A549 (cell line): ENCODE measurements at regions not wholly inside any gene's neighbourhood (a gene's known extent, or its start where the extent isn't known, plus 50 kb on each side); places are given as distances from the start of the nearest gene placed in this dataset.

Source experiments
- BHLHE40 ChIP-seq: IDR thresholded peaks from 2 replicates; pipeline ENCODE4 v1.6.1; 2012; ENCODE audit warnings: low read depth, low read length, inconsistent platforms
- CEBPB ChIP-seq, 2 experiments: fragments of >200 bp in 1 of 2; sonication (Bioruptor Twin) in 1 of 2; formaldehyde crosslinking in 1 of 2; IDR thresholded peaks; 2 replicates each; pipeline ENCODE4 v1.6.1; 2012 to 2016
- CTCF ChIP-seq: fragments of >200 bp; sonication (Bioruptor Twin); formaldehyde crosslinking; IDR thresholded peaks from 3 replicates; pipeline ENCODE4 v1.5.1; 2016
- ELK1 ChIP-seq: fragments of 150-350 bp; IDR thresholded peaks from 2 replicates; pipeline ENCODE4 v1.6.1; 2014; ENCODE audit warnings: low read depth, mild to moderate bottlenecking, low read length
- EP300 ChIP-seq, 2 experiments: fragments of >200 bp; sonication (Bioruptor Twin); formaldehyde crosslinking; IDR thresholded peaks; 2 replicates in 1 of 2; 3 replicates in 1 of 2; pipeline ENCODE4 v1.6.1; 2016 to 2017
- HOXA7 ChIP-seq: fragments of 250-450 bp; sonication (Bioruptor Pico); IDR thresholded peaks from 2 replicates; pipeline ENCODE4 v1.5.0; 2020; ENCODE audit warnings: mild to moderate bottlenecking, moderate library complexity
- JUNB ChIP-seq: fragments of >200 bp; sonication (Bioruptor Twin); formaldehyde crosslinking; IDR thresholded peaks from 2 replicates; pipeline ENCODE4 v1.6.1; 2016
- MYC ChIP-seq: IDR thresholded peaks from 2 replicates; pipeline ENCODE4 v1.6.1; 2012; ENCODE audit warnings: mild to moderate bottlenecking, inconsistent platforms, low read length, improper control_type of control experiment, borderline replicate concordance
- PHF8 ChIP-seq: fragments of 200-600 bp; sonication (generic); IDR thresholded peaks from 2 replicates; pipeline ENCODE4 v1.6.1; 2016; ENCODE audit warnings: low read depth, mild to moderate bottlenecking, antibody characterized with exemption, moderate library complexity, borderline replicate concordance
- POLR2A ChIP-seq: IDR thresholded peaks from 2 replicates; pipeline ENCODE4 v1.6.1; 2012; ENCODE audit warnings: mild to moderate bottlenecking, low read length
- POLR2AphosphoS2 ChIP-seq: conservative IDR thresholded peaks from 2 replicates; pipeline ENCODE4 v1.6.1; 2012; ENCODE audit warnings: low read length, improper control_type of control experiment, inconsistent platforms
- RAD21 ChIP-seq, 2 experiments: fragments of >200 bp in 1 of 2; sonication (Bioruptor Twin) in 1 of 2; formaldehyde crosslinking in 1 of 2; IDR thresholded peaks in 1 of 2; conservative IDR thresholded peaks in 1 of 2; 2 replicates in 1 of 2; 3 replicates in 1 of 2; pipeline ENCODE4 v1.6.1; 2012 to 2018; ENCODE audit warnings: inconsistent platforms in 1 of 2
- SMC3 ChIP-seq: fragments of >200 bp; sonication (Bioruptor Twin); formaldehyde crosslinking; IDR thresholded peaks from 3 replicates; pipeline ENCODE4 v1.6.1; 2018; ENCODE audit warnings: inconsistent platforms

GRCh38 chr1:178031856-178032320, 62.0 kb upstream of the RASAL2 start:
- peak; percentile 89 for TF ChIP-seq CTCF
- TF ChIP-seq EP300 (IDR thresholded peaks at IDR 0.05) = no peak
- no peak for TF ChIP-seq BHLHE40
- TF ChIP-seq PHF8 = no peak
- TF ChIP-seq SMC3 = peak; percentile 81
- TF ChIP-seq RAD21 (conservative IDR thresholded peaks at IDR 0.05 in 1 of 2, IDR thresholded peaks at IDR 0.05 in 1 of 2) = peak; percentile 70 to 84
- no peak for TF ChIP-seq HOXA7 (CRISPR knock-in tag)
- no peak for TF ChIP-seq POLR2A
- TF ChIP-seq CEBPB (IDR thresholded peaks at IDR 0.05) = no peak
- no peak for TF ChIP-seq ELK1
- no peak for TF ChIP-seq MYC
- TF ChIP-seq JUNB = no peak
- no peak for TF ChIP-seq POLR2AphosphoS2
